ENCODE measurements at regions not wholly inside any gene's neighbourhood (a gene's known extent, or its start where the extent isn't known, plus 50 kb on each side); places are given as distances from the start of the nearest gene placed in this dataset.

DNA sequence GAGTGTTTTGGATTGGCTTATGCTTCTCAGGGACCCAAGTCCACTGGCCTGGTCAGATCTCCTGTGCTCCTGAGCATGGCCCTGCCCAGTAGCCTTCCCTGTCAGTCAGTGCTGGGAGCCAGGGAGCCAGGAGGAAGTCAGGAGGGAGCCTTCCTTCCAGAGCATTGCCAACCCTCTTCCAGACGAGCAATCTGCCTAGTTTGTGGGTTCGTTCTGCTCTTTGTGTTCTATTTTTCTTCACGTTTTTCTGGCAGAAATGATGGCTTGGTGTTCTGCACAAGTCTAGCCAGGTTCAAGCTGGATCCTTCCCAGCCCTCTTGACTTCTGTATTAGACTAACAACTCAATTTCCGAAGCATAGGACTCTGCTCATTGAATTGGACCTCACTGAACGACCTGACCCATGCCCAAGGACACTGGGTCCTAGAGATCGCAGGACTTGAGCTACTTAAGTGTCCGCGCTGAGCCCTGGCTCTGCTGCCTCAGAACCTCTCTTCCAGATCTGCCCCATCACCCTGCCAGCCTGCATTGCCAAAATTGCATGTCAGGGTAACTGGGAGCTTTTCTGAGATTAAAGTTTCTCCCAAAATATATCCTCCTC is 76.2 kb upstream of the MPP7 start:
- Histone ChIP-seq H3K36me3 (ENCODE audit: control insufficient read depth in 4 of 4, insufficient read depth in 4 of 4, low read length in 3 of 4) (no peaks in the 10 kb centered on the region), H3K4me3 (ENCODE audit: control insufficient read depth in 1 of 7, extremely low read depth in 1 of 7, insufficient read depth in 4 of 7, low read depth in 2 of 7, low read length in 6 of 7) (no peak overlapping the region), H3K9me3 (ENCODE audit: control extremely low read depth in 1 of 5, control insufficient read depth in 4 of 5, insufficient read depth in 2 of 5, low read depth in 1 of 5, low read length in 4 of 5) (no peaks in the 10 kb centered on the region), H3K27ac (ENCODE audit: insufficient read depth in 1 of 2, low read depth in 1 of 2, low read length in 2 of 2, poor library complexity in 1 of 2, severe bottlenecking in 2 of 2) (no peak overlapping the region), H3K4me1 (ENCODE audit: control extremely low read depth in 1 of 4, control insufficient read depth in 4 of 4, insufficient read depth in 4 of 4, low read length in 3 of 4) (peaks cover 0 to 2% (median 0%) of the 10 kb centered on the region in 4 experiments), H3K27me3 (replicated peaks in 2 of 5; ENCODE audit: control insufficient read depth in 4 of 5, insufficient read depth in 5 of 5, low read length in 4 of 5) (no peaks in the 10 kb centered on the region)
- DNase-seq = no peak
- CTCF ChIA-PET = interaction anchor here (0.6 to 12.3 kb wide), 9 partner anchors 12 to 730 kb away, joined by 3 to 179 read pairs (median 23); partner anchors contain the start of gene MPP7
- WGBS (ENCODE audit: insufficient coverage) = 92% methylated on average over 8 of the region's 8 CpGs
- POLR2A ChIA-PET = no interaction called here

DNA sequence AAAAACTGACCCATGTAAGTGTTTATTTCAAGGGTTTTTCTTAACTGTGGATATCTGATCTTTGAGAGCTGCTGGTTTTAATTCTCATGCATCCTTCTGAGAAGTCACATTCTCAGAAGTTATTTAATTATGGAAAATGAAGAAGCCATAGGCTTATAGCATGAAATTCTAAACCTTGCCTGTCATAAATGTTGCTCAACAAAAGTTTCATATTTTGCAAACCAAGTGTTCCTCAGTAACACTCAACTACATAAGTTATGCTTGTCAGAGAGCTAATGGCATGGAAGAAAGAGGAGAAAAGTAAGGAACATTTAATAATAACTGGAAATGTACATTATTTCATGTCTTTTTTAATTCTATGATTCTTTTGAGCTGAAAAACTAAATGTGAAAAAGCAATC is 78.6 kb upstream of the MPP7 start:
- ChIA-PET CTCF (interaction anchor here (0.7 to 12.3 kb wide), 27 partner anchors 10 to 638 kb away, joined by 3 to 179 read pairs (median 4); partner anchors contain the start of gene MPP7), POLR2A (no interaction called here)
- H3K9me3 ChIP-seq (ENCODE audit: control extremely low read depth in 1 of 5, control insufficient read depth in 4 of 5, insufficient read depth in 2 of 5, low read depth in 1 of 5, low read length in 4 of 5) = no peaks in the 10 kb centered on the region
- H3K36me3 ChIP-seq (ENCODE audit: control insufficient read depth in 4 of 4, insufficient read depth in 4 of 4, low read length in 3 of 4) = no peaks in the 10 kb centered on the region
- H3K27me3 ChIP-seq (replicated peaks in 2 of 5; ENCODE audit: control insufficient read depth in 4 of 5, insufficient read depth in 5 of 5, low read length in 4 of 5) = no peaks in the 10 kb centered on the region
- no peak overlapping the region for H3K4me3 ChIP-seq (ENCODE audit: control insufficient read depth in 1 of 7, extremely low read depth in 1 of 7, insufficient read depth in 4 of 7, low read depth in 2 of 7, low read length in 6 of 7)
- no peak overlapping the region for H3K27ac ChIP-seq (ENCODE audit: insufficient read depth in 1 of 2, low read depth in 1 of 2, low read length in 2 of 2, poor library complexity in 1 of 2, severe bottlenecking in 2 of 2)
- peaks cover 0 to 8% (median 1%) of the 10 kb centered on the region in 4 experiments for H3K4me1 ChIP-seq (ENCODE audit: control extremely low read depth in 1 of 4, control insufficient read depth in 4 of 4, insufficient read depth in 4 of 4, low read length in 3 of 4)
- no peak for DNase-seq

DNA sequence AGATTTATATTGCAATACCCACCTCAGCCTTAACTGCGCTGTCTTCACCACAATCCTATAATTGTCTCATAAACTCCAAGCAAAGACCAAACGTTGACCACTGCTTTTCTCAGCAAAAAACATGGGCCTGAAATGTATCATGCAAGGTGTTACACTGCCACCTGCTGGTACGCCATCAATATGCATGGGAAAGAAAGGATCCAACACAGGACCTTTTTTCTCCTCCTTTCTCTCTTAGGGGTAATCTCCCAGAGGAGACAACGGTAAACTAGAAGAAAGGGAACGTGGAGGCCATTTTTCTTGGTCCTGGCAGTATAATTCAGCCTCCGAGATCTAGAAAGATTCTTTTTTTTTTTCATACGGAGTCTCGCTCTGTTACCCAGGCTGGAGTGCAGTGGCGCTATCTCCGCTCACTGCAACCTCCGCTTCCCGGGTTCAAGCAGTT is 79.1 kb upstream of the MPP7 start:
- POLR2A ChIA-PET = no interaction called here

DNA sequence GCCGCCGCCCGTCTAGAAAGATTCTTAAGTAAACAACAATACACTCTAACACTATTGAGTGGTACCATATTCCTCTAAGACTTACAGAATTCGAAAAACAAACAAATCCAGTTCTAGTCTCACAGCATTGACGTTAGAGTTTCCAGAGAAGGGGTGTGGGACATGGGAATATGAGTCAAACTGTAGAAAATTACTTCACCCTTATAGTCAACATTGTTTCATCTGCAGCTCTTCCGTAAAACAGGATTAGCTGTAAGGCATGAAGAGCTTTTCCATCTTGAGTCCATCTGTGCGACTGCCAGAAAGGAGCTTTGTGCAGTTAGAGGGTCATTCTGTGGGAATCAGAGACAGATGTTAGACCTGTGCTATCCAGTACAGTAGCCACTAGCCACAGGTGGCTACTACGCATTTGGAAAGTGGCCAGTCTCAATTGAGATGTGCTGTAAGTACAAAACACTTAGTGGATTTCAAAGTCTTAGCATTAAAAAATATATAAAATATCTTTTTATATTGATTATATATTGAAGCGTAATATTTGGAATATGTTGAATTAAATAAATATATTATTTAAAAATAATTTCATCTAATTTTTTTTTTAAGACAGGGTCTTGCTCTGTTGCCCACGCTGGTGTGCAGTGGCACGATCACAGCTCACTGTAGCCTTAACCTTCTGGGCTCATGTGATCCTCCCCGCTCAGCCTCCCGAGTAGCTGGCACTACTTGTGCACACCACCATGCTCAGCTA is 79.8 kb upstream of the MPP7 start:
- ChIA-PET POLR2A (no interaction called here), CTCF (interaction anchor here (0.7 to 12.3 kb wide), 15 partner anchors 10 to 921 kb away, joined by 3 to 179 read pairs (median 4); partner anchors contain the start of gene MPP7)
- Histone ChIP-seq H3K27ac (ENCODE audit: insufficient read depth in 1 of 2, low read depth in 1 of 2, low read length in 2 of 2, poor library complexity in 1 of 2, severe bottlenecking in 2 of 2) (no peak overlapping the region), H3K4me1 (ENCODE audit: control extremely low read depth in 1 of 4, control insufficient read depth in 4 of 4, insufficient read depth in 4 of 4, low read length in 3 of 4) (peaks cover 0 to 9% (median 2%) of the 10 kb centered on the region in 4 experiments), H3K27me3 (replicated peaks in 2 of 5; ENCODE audit: control insufficient read depth in 4 of 5, insufficient read depth in 5 of 5, low read length in 4 of 5) (no peaks in the 10 kb centered on the region), H3K9me3 (ENCODE audit: control extremely low read depth in 1 of 5, control insufficient read depth in 4 of 5, insufficient read depth in 2 of 5, low read depth in 1 of 5, low read length in 4 of 5) (no peaks in the 10 kb centered on the region), H3K4me3 (ENCODE audit: control insufficient read depth in 1 of 7, extremely low read depth in 1 of 7, insufficient read depth in 4 of 7, low read depth in 2 of 7, low read length in 6 of 7) (no peak overlapping the region), H3K36me3 (ENCODE audit: control insufficient read depth in 4 of 4, insufficient read depth in 4 of 4, low read length in 3 of 4) (no peaks in the 10 kb centered on the region)
- no peak for DNase-seq
- WGBS (ENCODE audit: insufficient coverage) = 90% methylated on average over 6 of the region's 13 CpGs

More for the DNA sequence above, 79.1 kb upstream of the MPP7 start:
- 42% methylated on average over 11 of the region's 12 CpGs for WGBS (ENCODE audit: insufficient coverage)
- peaks cover 0 to 9% (median 2%) of the 10 kb centered on the region in 4 experiments for H3K4me1 ChIP-seq (ENCODE audit: control extremely low read depth in 1 of 4, control insufficient read depth in 4 of 4, insufficient read depth in 4 of 4, low read length in 3 of 4)
- H3K9me3 ChIP-seq (ENCODE audit: control extremely low read depth in 1 of 5, control insufficient read depth in 4 of 5, insufficient read depth in 2 of 5, low read depth in 1 of 5, low read length in 4 of 5) = no peaks in the 10 kb centered on the region
- no peaks in the 10 kb centered on the region for H3K27me3 ChIP-seq (replicated peaks in 2 of 5; ENCODE audit: control insufficient read depth in 4 of 5, insufficient read depth in 5 of 5, low read length in 4 of 5)
- H3K27ac ChIP-seq (ENCODE audit: insufficient read depth in 1 of 2, low read depth in 1 of 2, low read length in 2 of 2, poor library complexity in 1 of 2, severe bottlenecking in 2 of 2) = no peak overlapping the region
- CTCF ChIA-PET = interaction anchor here (0.7 to 12.3 kb wide), 32 partner anchors 11 to 920 kb away, joined by 3 to 179 read pairs (median 4); partner anchors contain the start of gene MPP7
- H3K36me3 ChIP-seq (ENCODE audit: control insufficient read depth in 4 of 4, insufficient read depth in 4 of 4, low read length in 3 of 4) = no peaks in the 10 kb centered on the region
- DNase-seq = peak; percentile 93 to 97 (median 96)
- H3K4me3 ChIP-seq (ENCODE audit: control insufficient read depth in 1 of 7, extremely low read depth in 1 of 7, insufficient read depth in 4 of 7, low read depth in 2 of 7, low read length in 6 of 7) = no peak overlapping the region

DNA sequence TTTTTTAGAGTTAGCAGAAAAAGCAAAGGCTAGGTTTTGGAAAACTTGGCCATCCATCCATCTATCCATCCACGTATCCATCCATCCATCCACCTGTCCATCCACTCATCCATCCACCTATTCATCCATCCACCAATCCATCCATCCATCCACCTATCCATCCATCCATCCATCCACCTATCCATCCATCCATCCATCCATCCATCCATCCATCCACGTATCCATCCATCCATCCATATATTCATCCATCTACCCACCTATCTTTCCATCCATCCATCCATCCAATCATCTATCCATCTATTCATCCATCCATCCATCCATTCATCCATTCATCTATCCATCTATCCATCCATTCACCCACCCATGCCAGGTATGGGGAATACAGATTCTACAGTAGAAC is 81.7 kb upstream of the MPP7 start:
- no peak overlapping the region for H3K4me3 ChIP-seq (ENCODE audit: control insufficient read depth in 1 of 7, extremely low read depth in 1 of 7, insufficient read depth in 4 of 7, low read depth in 2 of 7, low read length in 6 of 7)
- no peak for DNase-seq
- no peaks in the 10 kb centered on the region for H3K27me3 ChIP-seq (replicated peaks in 2 of 5; ENCODE audit: control insufficient read depth in 4 of 5, insufficient read depth in 5 of 5, low read length in 4 of 5)
- H3K27ac ChIP-seq (ENCODE audit: insufficient read depth in 1 of 2, low read depth in 1 of 2, low read length in 2 of 2, poor library complexity in 1 of 2, severe bottlenecking in 2 of 2) = no peak overlapping the region
- no peaks in the 10 kb centered on the region for H3K9me3 ChIP-seq (ENCODE audit: control extremely low read depth in 1 of 5, control insufficient read depth in 4 of 5, insufficient read depth in 2 of 5, low read depth in 1 of 5, low read length in 4 of 5)
- ChIA-PET POLR2A (no interaction called here), CTCF (interaction anchor here (0.7 to 12.3 kb wide), 9 partner anchors 9 to 136 kb away, joined by 3 to 179 read pairs (median 4); partner anchors contain the start of gene MPP7)
- WGBS (ENCODE audit: insufficient coverage) = 96% methylated on average over 2 of the region's 2 CpGs
- H3K36me3 ChIP-seq (ENCODE audit: control insufficient read depth in 4 of 4, insufficient read depth in 4 of 4, low read length in 3 of 4) = no peaks in the 10 kb centered on the region
- peaks cover 0 to 9% (median 2%) of the 10 kb centered on the region in 4 experiments for H3K4me1 ChIP-seq (ENCODE audit: control extremely low read depth in 1 of 4, control insufficient read depth in 4 of 4, insufficient read depth in 4 of 4, low read length in 3 of 4)

DNA sequence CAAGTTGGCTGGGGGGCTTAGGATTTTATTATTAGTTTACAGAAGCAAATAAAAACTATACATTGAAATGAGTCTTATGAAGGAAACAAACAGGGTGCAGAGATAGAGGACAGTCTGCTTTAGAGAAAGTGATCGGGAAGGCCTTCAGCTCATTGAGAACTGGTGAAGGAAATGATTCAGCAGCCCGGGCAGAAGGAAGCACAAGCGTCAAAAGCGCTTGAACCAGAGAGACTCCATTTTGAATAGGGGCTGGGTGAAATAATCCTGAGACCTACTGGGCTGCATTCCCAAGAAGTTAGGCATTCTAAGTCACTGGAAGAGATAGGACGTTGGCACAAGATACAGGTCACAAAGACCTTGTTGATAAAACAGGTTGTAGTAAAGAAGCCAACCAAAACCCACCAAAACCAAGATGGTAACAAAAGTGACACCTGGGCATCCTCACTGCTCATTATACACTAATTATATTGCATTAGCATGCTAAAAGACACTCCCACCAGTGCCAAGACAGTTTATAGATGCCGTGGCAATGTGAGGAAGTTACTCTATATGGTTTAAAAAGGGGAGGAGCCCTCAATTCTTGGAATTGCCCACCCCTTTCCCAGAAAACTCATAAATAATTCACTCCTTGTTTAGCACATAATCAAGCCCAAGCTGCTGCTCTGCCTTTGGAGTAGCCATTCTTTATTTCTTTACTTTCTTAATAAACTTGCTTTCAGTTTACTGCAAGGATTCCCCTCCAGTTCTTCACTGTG is 83.1 kb upstream of the MPP7 start:
- Histone ChIP-seq H3K27me3 (replicated peaks in 2 of 5; ENCODE audit: control insufficient read depth in 4 of 5, insufficient read depth in 5 of 5, low read length in 4 of 5) (no peaks in the 10 kb centered on the region), H3K9me3 (ENCODE audit: control extremely low read depth in 1 of 5, control insufficient read depth in 4 of 5, insufficient read depth in 2 of 5, low read depth in 1 of 5, low read length in 4 of 5) (no peaks in the 10 kb centered on the region), H3K36me3 (ENCODE audit: control insufficient read depth in 4 of 4, insufficient read depth in 4 of 4, low read length in 3 of 4) (no peaks in the 10 kb centered on the region), H3K4me3 (ENCODE audit: control insufficient read depth in 1 of 7, extremely low read depth in 1 of 7, insufficient read depth in 4 of 7, low read depth in 2 of 7, low read length in 6 of 7) (no peak overlapping the region), H3K27ac (ENCODE audit: insufficient read depth in 1 of 2, low read depth in 1 of 2, low read length in 2 of 2, poor library complexity in 1 of 2, severe bottlenecking in 2 of 2) (no peak overlapping the region), H3K4me1 (ENCODE audit: control extremely low read depth in 1 of 4, control insufficient read depth in 4 of 4, insufficient read depth in 4 of 4, low read length in 3 of 4) (peaks cover 0 to 9% (median 2%) of the 10 kb centered on the region in 4 experiments)
- no peak for DNase-seq
- WGBS (ENCODE audit: insufficient coverage) = 77% methylated on average over 3 of the region's 6 CpGs
- POLR2A ChIA-PET = no interaction called here
- CTCF ChIA-PET = interaction anchor here (0.8 to 12.3 kb wide), 8 partner anchors 8 to 139 kb away, joined by 3 to 179 read pairs (median 4); partner anchors contain the start of gene MPP7

Data from common myeloid progenitor, CD34-positive (primary cell).